PC-9 (cell line): ENCODE measurements at regions not wholly inside any gene's neighbourhood (a gene's known extent, or its start where the extent isn't known, plus 50 kb on each side); places are given as distances from the start of the nearest gene placed in this dataset.

Experiments
- EZH2 ChIP-seq: fragments of 200-600 bp; sonication (generic); IDR thresholded peaks from 2 replicates; pipeline ENCODE4 v1.8.0; 2017; ENCODE audit warnings: antibody characterized with exemption, low read depth
- TF ChIP-seq, protein P1 (sequence below): fragments of 200-600 bp; sonication (generic); conservative IDR thresholded peaks from 2 replicates; pipeline ENCODE4 v1.6.1; 2017; ENCODE audit warnings: mixed run types, antibody characterized with exemption, mild to moderate bottlenecking, moderate library complexity

DNA sequence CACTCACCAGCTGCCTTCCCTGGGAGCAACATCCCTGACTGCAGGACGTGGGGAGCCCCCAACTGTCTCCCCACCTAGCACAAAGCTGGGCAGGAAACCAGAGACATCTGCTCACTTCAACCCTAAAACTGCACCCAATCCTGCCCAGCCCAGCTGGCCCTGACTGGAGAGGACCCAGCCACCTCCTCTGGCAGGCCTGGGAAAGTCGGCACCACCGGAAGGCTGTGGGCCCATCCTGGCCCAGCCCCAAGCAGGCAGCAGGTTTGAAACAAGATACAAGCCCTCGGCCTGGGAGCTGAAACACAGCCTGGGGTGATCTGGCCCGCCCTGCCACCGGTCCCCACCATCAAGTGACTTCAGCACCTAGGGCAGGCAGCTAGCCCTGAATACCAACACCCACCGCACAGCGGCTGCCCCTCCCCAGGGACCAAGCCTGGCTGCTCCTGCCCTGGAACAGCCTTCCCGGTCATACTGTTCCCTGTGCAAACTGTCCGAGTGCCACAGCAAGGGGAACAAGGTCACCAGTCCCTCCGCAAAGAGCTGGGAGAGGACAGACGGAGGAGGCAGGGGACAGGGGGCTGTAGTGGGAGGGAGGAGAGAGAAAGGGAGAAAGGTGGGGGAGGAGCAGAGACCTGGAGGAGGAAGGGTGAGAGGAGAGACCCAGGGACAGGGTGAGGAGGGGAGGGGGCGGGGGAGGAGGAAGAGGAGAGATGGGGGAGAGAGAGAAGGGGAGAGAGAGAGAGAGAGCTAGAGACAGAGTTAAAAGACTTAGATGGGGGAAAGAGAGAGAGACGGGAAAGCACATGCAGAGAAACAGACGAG, 115.7 kb downstream of the RFLNA start:
- TF ChIP-seq, protein P1, sequence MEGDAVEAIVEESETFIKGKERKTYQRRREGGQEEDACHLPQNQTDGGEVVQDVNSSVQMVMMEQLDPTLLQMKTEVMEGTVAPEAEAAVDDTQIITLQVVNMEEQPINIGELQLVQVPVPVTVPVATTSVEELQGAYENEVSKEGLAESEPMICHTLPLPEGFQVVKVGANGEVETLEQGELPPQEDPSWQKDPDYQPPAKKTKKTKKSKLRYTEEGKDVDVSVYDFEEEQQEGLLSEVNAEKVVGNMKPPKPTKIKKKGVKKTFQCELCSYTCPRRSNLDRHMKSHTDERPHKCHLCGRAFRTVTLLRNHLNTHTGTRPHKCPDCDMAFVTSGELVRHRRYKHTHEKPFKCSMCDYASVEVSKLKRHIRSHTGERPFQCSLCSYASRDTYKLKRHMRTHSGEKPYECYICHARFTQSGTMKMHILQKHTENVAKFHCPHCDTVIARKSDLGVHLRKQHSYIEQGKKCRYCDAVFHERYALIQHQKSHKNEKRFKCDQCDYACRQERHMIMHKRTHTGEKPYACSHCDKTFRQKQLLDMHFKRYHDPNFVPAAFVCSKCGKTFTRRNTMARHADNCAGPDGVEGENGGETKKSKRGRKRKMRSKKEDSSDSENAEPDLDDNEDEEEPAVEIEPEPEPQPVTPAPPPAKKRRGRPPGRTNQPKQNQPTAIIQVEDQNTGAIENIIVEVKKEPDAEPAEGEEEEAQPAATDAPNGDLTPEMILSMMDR: no peak
- no peak for TF ChIP-seq EZH2
